ENCODE measurements at regions not wholly inside any gene's neighbourhood (a gene's known extent, or its start where the extent isn't known, plus 50 kb on each side); places are given as distances from the start of the nearest gene placed in this dataset.
"Not testable (repeated sequence)": the region's sequence is repeated elsewhere in the genome, so short reads cannot be mapped to it uniquely, and the experiment has no call there.

DNA sequence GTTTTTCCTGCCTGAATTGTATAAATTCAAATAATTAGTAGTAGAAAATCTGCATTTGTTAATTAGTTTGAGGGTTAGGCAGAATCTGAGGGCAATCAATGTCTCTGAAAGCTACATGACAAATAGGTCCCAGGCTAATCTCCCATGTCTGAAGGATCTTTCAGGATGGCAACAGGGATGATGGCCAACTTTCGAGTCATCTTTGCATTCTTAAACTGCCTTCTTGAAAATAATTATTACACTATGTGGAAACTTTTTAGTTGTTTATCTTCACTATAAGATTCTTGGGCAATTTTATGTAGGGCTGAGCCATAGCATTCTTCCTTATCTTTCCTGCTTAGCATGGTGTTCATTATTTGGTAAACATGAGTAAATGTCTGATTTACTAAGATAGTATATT, 490.3 kb upstream of the EPHA5 start:
- TF ChIP-seq, protein P1, sequence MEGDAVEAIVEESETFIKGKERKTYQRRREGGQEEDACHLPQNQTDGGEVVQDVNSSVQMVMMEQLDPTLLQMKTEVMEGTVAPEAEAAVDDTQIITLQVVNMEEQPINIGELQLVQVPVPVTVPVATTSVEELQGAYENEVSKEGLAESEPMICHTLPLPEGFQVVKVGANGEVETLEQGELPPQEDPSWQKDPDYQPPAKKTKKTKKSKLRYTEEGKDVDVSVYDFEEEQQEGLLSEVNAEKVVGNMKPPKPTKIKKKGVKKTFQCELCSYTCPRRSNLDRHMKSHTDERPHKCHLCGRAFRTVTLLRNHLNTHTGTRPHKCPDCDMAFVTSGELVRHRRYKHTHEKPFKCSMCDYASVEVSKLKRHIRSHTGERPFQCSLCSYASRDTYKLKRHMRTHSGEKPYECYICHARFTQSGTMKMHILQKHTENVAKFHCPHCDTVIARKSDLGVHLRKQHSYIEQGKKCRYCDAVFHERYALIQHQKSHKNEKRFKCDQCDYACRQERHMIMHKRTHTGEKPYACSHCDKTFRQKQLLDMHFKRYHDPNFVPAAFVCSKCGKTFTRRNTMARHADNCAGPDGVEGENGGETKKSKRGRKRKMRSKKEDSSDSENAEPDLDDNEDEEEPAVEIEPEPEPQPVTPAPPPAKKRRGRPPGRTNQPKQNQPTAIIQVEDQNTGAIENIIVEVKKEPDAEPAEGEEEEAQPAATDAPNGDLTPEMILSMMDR (IDR thresholded peaks at IDR 0.05) = no peak
- TF ChIP-seq POLR2A (IDR thresholded peaks at IDR 0.05) (no peak), EP300 (IDR thresholded peaks at IDR 0.05) (no peak), POLR2AphosphoS5 (IDR thresholded peaks at IDR 0.05) (no peak)
- intact Hi-C loops (cut with DNase I) = no loop called here
- Histone ChIP-seq H3K4me3 (no peak overlapping the region), H3K9me3 (peaks cover 0 to 4% (median 0%) of the 10 kb centered on the region in 4 donors), H3K27ac (no peak overlapping the region), H3K4me1 (no peaks in the 10 kb centered on the region), H3K36me3 (no peaks in the 10 kb centered on the region), H3K27me3 (no peaks in the 10 kb centered on the region)
- 80 to 87% methylated on average over 1 of the region's 1 CpG for WGBS, 2 donors
- DNase-seq = no peak

DNA sequence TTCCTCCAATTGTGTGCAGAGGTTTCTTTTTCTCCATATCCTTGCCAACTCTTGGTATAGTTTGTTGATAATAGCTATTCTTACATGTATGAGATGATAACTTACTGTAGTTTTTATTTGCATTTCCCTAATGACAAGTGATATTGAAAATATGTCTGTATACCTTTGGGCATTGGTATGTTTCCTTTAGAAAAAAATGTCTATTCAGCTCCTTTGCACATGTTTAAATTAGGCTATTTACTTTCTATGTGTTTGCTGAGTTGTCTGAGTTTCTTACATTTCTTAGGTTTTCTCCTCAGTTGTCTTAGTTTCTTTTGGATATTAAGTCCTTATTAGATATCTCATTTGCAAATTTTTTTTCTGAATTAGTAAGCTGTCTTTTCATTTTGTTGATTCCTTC, 487.3 kb upstream of the EPHA5 start:
- Histone ChIP-seq H3K4me1 (no peaks in the 10 kb centered on the region), H3K9me3 (no peaks in the 10 kb centered on the region), H3K4me3 (no peak overlapping the region), H3K27me3 (no peaks in the 10 kb centered on the region), H3K27ac (no peak overlapping the region), H3K36me3 (no peaks in the 10 kb centered on the region)
- no peak for DNase-seq
- intact Hi-C loops (cut with DNase I) = no loop called here
- no peak for TF ChIP-seq POLR2AphosphoS5 (IDR thresholded peaks at IDR 0.05)
- TF ChIP-seq EP300 (IDR thresholded peaks at IDR 0.05) = no peak
- TF ChIP-seq POLR2A (IDR thresholded peaks at IDR 0.05) = no peak
- TF ChIP-seq, protein P1 (IDR thresholded peaks at IDR 0.05) = no peak

DNA sequence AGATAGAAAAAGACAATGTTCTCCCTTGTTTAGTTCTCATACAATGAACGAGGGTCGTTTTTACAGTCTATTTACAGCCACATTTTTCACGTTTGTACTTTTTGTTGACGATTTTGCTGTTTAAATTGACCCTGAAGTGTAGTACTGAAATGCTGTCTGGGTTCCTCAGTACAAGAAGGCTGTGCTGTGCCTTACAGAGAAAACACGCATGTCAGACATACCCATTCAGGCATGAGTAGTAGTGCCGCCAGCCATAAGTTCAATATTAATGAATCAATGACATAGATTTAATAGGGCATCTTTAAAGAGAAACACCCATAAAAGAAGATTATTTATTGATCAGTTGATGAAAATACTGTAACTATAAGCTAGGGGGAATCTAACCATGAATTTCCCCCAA, 459.8 kb upstream of the EPHA5 start:
- 58 to 72% methylated on average over 6 of the region's 6 CpGs for WGBS, 2 donors

DNA sequence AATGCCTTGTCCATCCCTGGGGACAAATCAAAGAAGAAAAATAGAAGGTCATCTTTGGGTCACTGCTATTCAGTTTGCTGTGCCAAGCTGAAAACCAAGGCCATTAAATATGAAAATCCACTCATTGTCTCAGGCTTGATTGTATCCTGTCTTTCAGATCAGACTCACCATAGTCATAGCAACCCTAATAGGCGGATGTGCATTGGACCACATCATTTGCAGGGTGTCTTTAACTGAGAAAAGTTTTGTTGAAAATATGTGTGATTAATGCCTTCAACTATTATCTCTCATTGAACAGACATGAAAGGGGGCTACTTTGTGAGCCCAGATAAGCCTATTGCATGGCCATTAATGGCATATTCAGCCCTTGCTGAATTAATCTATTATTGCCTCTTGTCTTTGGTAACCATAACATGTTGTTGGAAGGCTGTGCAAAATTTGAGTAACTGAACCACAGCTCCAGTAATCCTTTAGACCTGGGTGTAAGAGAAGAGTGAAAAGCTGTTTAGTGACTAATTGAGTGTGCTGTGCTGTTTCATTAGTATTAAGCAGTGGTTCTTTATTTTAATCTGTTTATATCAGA, 453.6 kb upstream of the EPHA5 start:
- H3K36me3 ChIP-seq = no peaks in the 10 kb centered on the region
- no peaks in the 10 kb centered on the region for H3K27me3 ChIP-seq
- TF ChIP-seq, protein P1 (IDR thresholded peaks at IDR 0.05) = no peak
- TF ChIP-seq POLR2AphosphoS5 (IDR thresholded peaks at IDR 0.05) = no peak
- no peak for DNase-seq
- H3K9me3 ChIP-seq = no peaks in the 10 kb centered on the region
- no peak overlapping the region for H3K27ac ChIP-seq
- intact Hi-C loops (cut with DNase I) = no loop called here
- H3K4me3 ChIP-seq = no peak overlapping the region
- WGBS, 2 donors = 67 to 89% methylated on average over 1 of the region's 1 CpG
- H3K4me1 ChIP-seq = no peaks in the 10 kb centered on the region

More for the DNA sequence above, 459.8 kb upstream of the EPHA5 start:
- intact Hi-C loops (cut with DNase I) = no loop called here
- Histone ChIP-seq H3K27ac (no peak overlapping the region), H3K27me3 (no peaks in the 10 kb centered on the region), H3K9me3 (no peaks in the 10 kb centered on the region), H3K4me3 (no peak overlapping the region), H3K4me1 (no peaks in the 10 kb centered on the region), H3K36me3 (no peaks in the 10 kb centered on the region)
- TF ChIP-seq, protein P1 (IDR thresholded peaks at IDR 0.05) = no peak
- no peak for TF ChIP-seq EP300 (IDR thresholded peaks at IDR 0.05)
- TF ChIP-seq POLR2A (IDR thresholded peaks at IDR 0.05) = no peak
- TF ChIP-seq POLR2AphosphoS5 (IDR thresholded peaks at IDR 0.05) = no peak
- no peak for DNase-seq

DNA sequence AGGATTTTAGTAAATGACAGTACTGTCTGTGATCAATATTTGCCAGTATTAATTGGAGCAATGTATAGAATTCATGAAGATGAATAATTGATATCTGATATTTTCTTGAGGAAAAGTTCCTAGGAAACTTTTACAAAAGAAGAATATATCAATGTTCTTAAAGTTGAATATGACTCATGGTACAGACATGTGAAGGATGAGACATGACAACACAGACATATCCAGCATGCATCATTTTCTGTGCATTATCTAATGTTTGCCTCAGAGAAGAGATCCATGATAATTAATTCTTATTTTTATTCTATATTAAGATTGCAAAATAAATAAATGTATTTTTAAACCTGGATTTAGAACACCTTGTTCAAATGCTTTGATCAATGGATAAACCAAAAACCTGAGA, 452.9 kb upstream of the EPHA5 start:
- DNase-seq = no peak
- H3K4me3 ChIP-seq = no peak overlapping the region
- no peaks in the 10 kb centered on the region for H3K27me3 ChIP-seq
- H3K27ac ChIP-seq = no peak overlapping the region
- TF ChIP-seq POLR2AphosphoS5 (IDR thresholded peaks at IDR 0.05) (no peak), POLR2A (IDR thresholded peaks at IDR 0.05) (no peak), EP300 (IDR thresholded peaks at IDR 0.05) (no peak)
- TF ChIP-seq, protein P1 (IDR thresholded peaks at IDR 0.05) = no peak
- no peaks in the 10 kb centered on the region for H3K4me1 ChIP-seq
- intact Hi-C loops (cut with DNase I) = no loop called here
- H3K9me3 ChIP-seq = no peaks in the 10 kb centered on the region
- H3K36me3 ChIP-seq = no peaks in the 10 kb centered on the region

DNA sequence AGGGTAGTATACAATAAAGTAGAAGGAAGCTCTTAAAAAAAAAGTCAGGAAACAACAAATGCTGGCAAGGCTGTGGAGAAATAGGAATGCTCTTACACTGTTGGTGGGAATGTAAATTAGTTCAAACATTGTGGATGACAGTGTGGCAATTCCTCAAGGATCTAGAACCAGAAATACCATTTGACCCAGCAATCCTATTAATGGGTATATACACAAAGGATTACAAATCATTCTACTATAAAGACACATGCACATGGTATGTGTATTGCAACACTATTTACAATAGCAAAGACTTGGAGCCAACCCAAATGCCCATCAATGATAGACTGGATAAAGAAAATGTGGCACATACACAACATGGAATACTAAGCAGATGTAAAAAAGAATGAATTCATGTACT, 444.9 kb upstream of the EPHA5 start:
- H3K9me3 ChIP-seq; DNase-seq; H3K27ac ChIP-seq; intact Hi-C loops (cut with DNase I); H3K4me3 ChIP-seq; H3K36me3 ChIP-seq; H3K4me1 ChIP-seq; H3K27me3 ChIP-seq: not testable (repeated sequence)
